ENCODE measurements at regions not wholly inside any gene's neighbourhood (a gene's known extent, or its start where the extent isn't known, plus 50 kb on each side); places are given as distances from the start of the nearest gene placed in this dataset.

DNA sequence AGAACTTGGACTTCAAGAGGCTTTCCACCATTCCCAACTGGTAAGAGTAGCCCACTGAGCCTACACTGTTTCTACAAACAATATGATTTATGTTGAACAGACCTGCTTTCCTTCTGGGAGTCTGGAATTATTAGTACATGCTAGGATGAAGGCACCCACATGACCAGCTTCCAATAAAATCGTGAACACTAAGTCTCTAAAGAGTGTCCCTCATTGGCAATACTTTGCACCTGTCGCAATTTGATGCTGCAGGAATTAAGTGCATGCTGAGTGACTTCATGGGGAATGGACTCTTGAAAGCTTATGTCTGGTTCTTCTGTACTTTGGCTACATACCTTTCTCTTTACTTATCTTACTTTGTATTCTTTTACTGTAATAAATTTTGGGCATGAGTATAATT is 305.2 kb upstream of the GHITM start:
- no peak for TF ChIP-seq POLR2A (IDR thresholded peaks at IDR 0.05)
- no peak for TF ChIP-seq POLR2AphosphoS5 (IDR thresholded peaks at IDR 0.05)
- no peak for TF ChIP-seq CTCF (IDR thresholded peaks at IDR 0.05)
- TF ChIP-seq EP300 (IDR thresholded peaks at IDR 0.05) = no peak
